ENCODE measurements at regions not wholly inside any gene's neighbourhood (a gene's known extent, or its start where the extent isn't known, plus 50 kb on each side); places are given as distances from the start of the nearest gene placed in this dataset.
A peak's percentile ranks its signal among the peaks of the same experiment; 100 is the strongest.

- no peak for ATAC-seq
- Histone ChIP-seq H3K9me3 (no peaks in the 10 kb centered on the region), H3K4me3 (no peak overlapping the region), H3K36me3 (no peaks in the 10 kb centered on the region), H3K4me1 (peaks cover 0 to 4% (median 0%) of the 10 kb centered on the region in 9 donors), H3K27ac (no peak overlapping the region), H3K27me3 (no peaks in the 10 kb centered on the region)
- no peak for DNase-seq
- WGBS, 2 donors, result 60 to 79% methylated on average over 1 of the region's 1 CpG
- intact Hi-C loops (cut with DNase I), result no loop called here
- TF ChIP-seq CTCF (IDR thresholded peaks at IDR 0.05), result no peak
Observed at GRCh38 chr5:97915106-97915505, 732.1 kb upstream of the RIOK2 start.

GRCh38 chr5:97918057-97918456 lies 735.0 kb upstream of the RIOK2 start:
- no peaks in the 10 kb centered on the region for H3K36me3 ChIP-seq
- 74 to 76% methylated on average over 1 of the region's 1 CpG for WGBS, 2 donors
- peaks cover 0 to 4% (median 0%) of the 10 kb centered on the region in 9 donors for H3K4me1 ChIP-seq
- H3K27ac ChIP-seq, result no peak overlapping the region
- peaks cover 0 to 2% (median 0%) of the 10 kb centered on the region in 11 donors for H3K9me3 ChIP-seq
- TF ChIP-seq CTCF (IDR thresholded peaks at IDR 0.05), result no peak
- H3K4me3 ChIP-seq, result no peak overlapping the region
- ATAC-seq, result no peak
- intact Hi-C loops (cut with DNase I), result no loop called here
- no peaks in the 10 kb centered on the region for H3K27me3 ChIP-seq
- no peak for DNase-seq

- no peaks in the 10 kb centered on the region for H3K36me3 ChIP-seq
- ATAC-seq (peak in 6 of 8 donors; percentile 38 to 70 (median 58)), DNase-seq (no peak)
- no peaks in the 10 kb centered on the region for H3K27me3 ChIP-seq
- intact Hi-C loops (cut with DNase I), result no loop called here
- H3K4me3 ChIP-seq, result no peak overlapping the region
- H3K4me1 ChIP-seq, result peaks cover 0 to 4% (median 0%) of the 10 kb centered on the region in 9 donors
- no peak for TF ChIP-seq CTCF (IDR thresholded peaks at IDR 0.05)
- 51 to 55% methylated on average over 2 of the region's 2 CpGs for whole genome bisulfite sequencing, 2 donors
- no peak overlapping the region for H3K27ac ChIP-seq
- peaks cover 0 to 2% (median 0%) of the 10 kb centered on the region in 11 donors for H3K9me3 ChIP-seq
Observed at GRCh38 chr5:97918620-97919019, 735.6 kb upstream of the RIOK2 start.

- ATAC-seq (peak in 1 of 8 donors; percentile 55), DNase-seq (no peak)
- H3K4me3 ChIP-seq, result no peak overlapping the region
- H3K4me1 ChIP-seq, result peaks cover 0 to 4% (median 0%) of the 10 kb centered on the region in 9 donors
- H3K27ac ChIP-seq, result no peak overlapping the region
- TF ChIP-seq CTCF (IDR thresholded peaks at IDR 0.05), result no peak
- H3K9me3 ChIP-seq, result peaks cover 0 to 2% (median 0%) of the 10 kb centered on the region in 11 donors
- WGBS, 2 donors, result 77 to 79% methylated on average over 4 of the region's 4 CpGs
- H3K27me3 ChIP-seq, result no peaks in the 10 kb centered on the region
- H3K36me3 ChIP-seq, result no peaks in the 10 kb centered on the region
- intact Hi-C loops (cut with DNase I), result loop anchor here in 1 of 10 donors (10.0 kb wide), 1 partner anchor 65 kb away; no protein-coding TSS in a partner anchor
Observed at GRCh38 chr5:97919719-97920118, 736.7 kb upstream of the RIOK2 start.
